SK-N-SH (cell line): ENCODE measurements at regions not wholly inside any gene's neighbourhood (a gene's known extent, or its start where the extent isn't known, plus 50 kb on each side); places are given as distances from the start of the nearest gene placed in this dataset.

Experiments
- CTCF ChIA-PET: fragments of 300-600, 350-600 bp; formaldehyde crosslinking; extraction: SDS; loops from one replicate; lab custom pipeline; 2021; lab: Yijun Ruan, JAX
- POLR2A ChIA-PET: fragments of 350-600 bp; sonication (Branson Sonifier 250); formaldehyde crosslinking; extraction: SDS; loops from one replicate; lab custom pipeline; 2020; ENCODE audit warnings: antibody characterized with exemption, inconsistent platforms; lab: Yijun Ruan, JAX
- DNase-seq: peaks from one replicate; pipeline ENCODE4 v3.0.0; 2012
- H2AFZ ChIP-seq: fragments of 200-600 bp; sonication (generic); 2 replicates; pipeline ENCODE4 v1.8.1; 2016; ENCODE audit warnings: antibody characterized with exemption, mild to moderate bottlenecking, low read depth
- H3F3A ChIP-seq: fragments of 200-600 bp; sonication (generic); replicated peaks from 2 replicates; pipeline ENCODE3; 2016; ENCODE audit warnings: antibody characterized with exemption, mild to moderate bottlenecking; ENCODE audit not compliant: insufficient read depth
- H3K27ac ChIP-seq, 2 experiments: fragments of 200-500 bp in 1 of 2; fragments of 200-600 bp in 1 of 2; sonication (Bioruptor generic) in 1 of 2; sonication (generic), shearing (Covaris generic) in 1 of 2; 2 replicates each; pipeline versions ENCODE4 v1.5.1 to v1.6.1; 2014 to 2016; ENCODE audit warnings: low read depth in 2 of 2, inconsistent platforms in 1 of 2, low read length in 1 of 2, mild to moderate bottlenecking in 1 of 2, mixed read lengths in 1 of 2
- H3K27me3 ChIP-seq: fragments of 200-600 bp; sonication (generic), shearing (Covaris generic); 2 replicates; pipeline ENCODE4 v1.6.1; 2016; ENCODE audit warnings: mixed run types; ENCODE audit not compliant: insufficient read depth
- H3K36me3 ChIP-seq, 2 experiments: fragments of 200-500 bp in 1 of 2; fragments of 200-600 bp in 1 of 2; sonication (Bioruptor generic) in 1 of 2; sonication (generic) in 1 of 2; replicated peaks in 1 of 2; 2 replicates each; pipeline versions ENCODE3 to v1.5.1; 2014 to 2016; ENCODE audit warnings: low read length in 1 of 2, mild to moderate bottlenecking in 1 of 2; ENCODE audit not compliant: insufficient read depth in 2 of 2, control insufficient read depth in 1 of 2
- H3K4me1 ChIP-seq, 2 experiments: fragments of 200-500 bp in 1 of 2; fragments of 200-600 bp in 1 of 2; sonication (Bioruptor generic) in 1 of 2; sonication (generic), shearing (Covaris generic) in 1 of 2; 2 replicates each; pipeline versions ENCODE4 v1.5.1 to v1.6.1; 2014 to 2016; ENCODE audit warnings: low read depth in 1 of 2, low read length in 1 of 2, mixed run types in 1 of 2; ENCODE audit not compliant: insufficient read depth in 2 of 2, control insufficient read depth in 1 of 2
- H3K4me2 ChIP-seq: fragments of 200-600 bp; sonication (generic), shearing (Covaris generic); 2 replicates; pipeline ENCODE4 v1.6.1; 2017; ENCODE audit warnings: mixed run types
- H3K4me3 ChIP-seq, 2 experiments: fragments of 200-500 bp in 1 of 2; fragments of 200-600 bp in 1 of 2; sonication (Bioruptor generic) in 1 of 2; sonication (generic), shearing (Covaris generic) in 1 of 2; 2 replicates each; pipeline versions ENCODE4 v1.5.1 to v1.8.1; 2014 to 2016; ENCODE audit warnings: low read depth in 2 of 2, inconsistent platforms in 1 of 2, low read length in 1 of 2, mild to moderate bottlenecking in 1 of 2, mixed read lengths in 1 of 2, moderate library complexity in 1 of 2
- H3K79me2 ChIP-seq: fragments of 200-600 bp; sonication (generic); 2 replicates; pipeline ENCODE4 v1.8.1; 2017; ENCODE audit warnings: mild to moderate bottlenecking; ENCODE audit not compliant: insufficient read depth
- H3K9ac ChIP-seq: fragments of 200-600 bp; sonication (generic); 2 replicates; pipeline ENCODE4 v1.6.1; 2017; ENCODE audit warnings: mixed run types
- H3K9me2 ChIP-seq: fragments of 200-600 bp; sonication (generic); 2 replicates; pipeline ENCODE4 v1.6.1; 2017; ENCODE audit warnings: mixed run types
- H3K9me3 ChIP-seq: fragments of 200-600 bp; sonication (generic); 2 replicates; pipeline ENCODE4 v1.6.1; 2017; ENCODE audit warnings: mixed run types, mild to moderate bottlenecking, moderate library complexity
- H4K20me1 ChIP-seq: fragments of 200-600 bp; sonication (generic); 2 replicates; pipeline ENCODE4 v1.6.1; 2017; ENCODE audit warnings: mild to moderate bottlenecking, mixed run types; ENCODE audit not compliant: insufficient read depth
- CHD2 ChIP-seq: fragments of 150-350 bp; IDR thresholded peaks from 2 replicates; pipeline ENCODE4 v1.6.1; 2018; ENCODE audit warnings: low read length; ENCODE audit not compliant: partially characterized antibody
- ELF1 ChIP-seq: IDR thresholded peaks from 2 replicates; pipeline ENCODE4 v1.4.0; 2012
- EP300 ChIP-seq, 2 experiments: IDR thresholded peaks; 2 replicates each; pipeline versions ENCODE4 v1.4.0 to v1.6.1; 2012; ENCODE audit warnings: borderline replicate concordance in 1 of 2, low read depth in 1 of 2, low read length in 1 of 2
- EZH2phosphoT487 ChIP-seq: fragments of 200-600 bp; sonication (generic); IDR thresholded peaks from 2 replicates; pipeline ENCODE4 v1.6.1; 2017; ENCODE audit warnings: low read depth, mixed run types, mild to moderate bottlenecking, antibody characterized with exemption, moderate library complexity, borderline replicate concordance
- FOSL2 ChIP-seq: IDR thresholded peaks from 2 replicates; pipeline ENCODE4 v1.4.0; 2012; ENCODE audit warnings: low read depth, mild to moderate bottlenecking, moderate library complexity, borderline replicate concordance
- GABPA ChIP-seq: IDR thresholded peaks from 2 replicates; pipeline ENCODE4 v1.4.0; 2012; ENCODE audit warnings: low read depth, mild to moderate bottlenecking
- GATA2 ChIP-seq: sonication (generic); formaldehyde crosslinking; IDR thresholded peaks from 2 replicates; pipeline ENCODE4 v1.5.0; 2020; ENCODE audit warnings: mild to moderate bottlenecking, missing genetic modification reagents
- JUND ChIP-seq: IDR thresholded peaks from 2 replicates; pipeline ENCODE4 v1.4.0; 2012
- MXI1 ChIP-seq: IDR thresholded peaks from 2 replicates; pipeline ENCODE4 v1.6.1; 2012; ENCODE audit warnings: mild to moderate bottlenecking, low read depth, low read length, improper control_type of control experiment
- NFIC ChIP-seq: IDR thresholded peaks from 2 replicates; pipeline ENCODE4 v1.4.0; 2012; ENCODE audit warnings: borderline replicate concordance
- PBX3 ChIP-seq: IDR thresholded peaks from 2 replicates; pipeline ENCODE4; 2012
- POLR2AphosphoS5 ChIP-seq: IDR thresholded peaks from 2 replicates; pipeline ENCODE4 v1.6.1; 2012; ENCODE audit warnings: low read depth, low read length
- RAD21 ChIP-seq: IDR thresholded peaks from 2 replicates; pipeline ENCODE4 v1.6.1; 2012; ENCODE audit warnings: mild to moderate bottlenecking, low read length
- RCOR1 ChIP-seq: fragments of 150-350 bp; IDR thresholded peaks from 2 replicates; pipeline ENCODE4 v1.6.1; 2017; ENCODE audit warnings: antibody characterized with exemption, low read length
- REST ChIP-seq: IDR thresholded peaks from 2 replicates; pipeline ENCODE4 v1.6.1; 2012; ENCODE audit warnings: mild to moderate bottlenecking, low read depth, low read length, moderate library complexity
- RFX5 ChIP-seq: IDR thresholded peaks from 2 replicates; pipeline ENCODE4 v1.6.1; 2012; ENCODE audit warnings: mild to moderate bottlenecking, improper control_type of control experiment, low read length
- RXRA ChIP-seq: IDR thresholded peaks from 2 replicates; pipeline ENCODE4 v1.4.0; 2012; ENCODE audit warnings: low read depth, mild to moderate bottlenecking, borderline replicate concordance
- TAF1 ChIP-seq: IDR thresholded peaks from 2 replicates; pipeline ENCODE4 v1.6.1; 2012; ENCODE audit warnings: low read depth, mild to moderate bottlenecking, low read length, moderate library complexity, borderline replicate concordance
- USF1 ChIP-seq: IDR thresholded peaks from 2 replicates; pipeline ENCODE4 v1.4.0; 2012; ENCODE audit warnings: low read depth, borderline replicate concordance
- WGBS: methylation state at CpG from one replicate; pipeline ENCODE4 v1.1.6; 2017; ENCODE audit warnings: low lambda C conversion rate; 5-methylcytosine and 5-hydroxymethylcytosine counted together

- H3K4me2 ChIP-seq = no peak overlapping the region
- no peak overlapping the region for H2AFZ ChIP-seq
- H3K36me3 ChIP-seq = no peaks in the 10 kb centered on the region
- no peaks in the 10 kb centered on the region for H3K27me3 ChIP-seq
- no peak overlapping the region for H3K9ac ChIP-seq
- no peak overlapping the region for H3K4me3 ChIP-seq
- H3K4me1 ChIP-seq = no peaks in the 10 kb centered on the region
- TF ChIP-seq TAF1 = no peak
- TF ChIP-seq POLR2AphosphoS5 = no peak
- no peak for TF ChIP-seq CHD2
- TF ChIP-seq USF1 = no peak
- TF ChIP-seq PBX3 = no peak
- TF ChIP-seq NFIC = no peak
- TF ChIP-seq RAD21 = no peak
- TF ChIP-seq RCOR1 = no peak
- TF ChIP-seq RXRA = no peak
- no peak for TF ChIP-seq ELF1
- TF ChIP-seq EZH2phosphoT487 = no peak
- TF ChIP-seq RFX5 = no peak
- H4K20me1 ChIP-seq = no peaks in the 10 kb centered on the region
- H3K9me3 ChIP-seq = no peaks in the 10 kb centered on the region
- WGBS = 42% methylated on average over 6 of the region's 6 CpGs
- no peaks in the 10 kb centered on the region for H3K9me2 ChIP-seq
- ChIA-PET POLR2A (no interaction called here), CTCF (no interaction called here)
- H3K79me2 ChIP-seq = no peaks in the 10 kb centered on the region
- no peak overlapping the region for H3K27ac ChIP-seq
- DNase-seq = no peak
- H3F3A ChIP-seq = no peaks in the 10 kb centered on the region
Measured at GRCh38 chr4:180726611-180727010, 1516.6 kb upstream of the TENM3 start.

- DNase-seq = no peak
- H3K4me2 ChIP-seq = no peak overlapping the region
- 34% methylated on average over 3 of the region's 3 CpGs for WGBS
- no peaks in the 10 kb centered on the region for H3K9me3 ChIP-seq
- H3K4me1 ChIP-seq = no peaks in the 10 kb centered on the region
- no peak overlapping the region for H3K27ac ChIP-seq
- no peak overlapping the region for H3K4me3 ChIP-seq
- no peak overlapping the region for H3K9ac ChIP-seq
- no peaks in the 10 kb centered on the region for H4K20me1 ChIP-seq
- H3K9me2 ChIP-seq = no peaks in the 10 kb centered on the region
- ChIA-PET CTCF (no interaction called here), POLR2A (no interaction called here)
- no peaks in the 10 kb centered on the region for H3K36me3 ChIP-seq
- H2AFZ ChIP-seq = no peak overlapping the region
- no peaks in the 10 kb centered on the region for H3K79me2 ChIP-seq
- no peaks in the 10 kb centered on the region for H3F3A ChIP-seq
- no peaks in the 10 kb centered on the region for H3K27me3 ChIP-seq
- TF ChIP-seq GABPA = no peak
- no peak for TF ChIP-seq MXI1
- no peak for TF ChIP-seq REST
- no peak for TF ChIP-seq JUND
- TF ChIP-seq FOSL2 = no peak
- no peak for TF ChIP-seq EP300 (IDR thresholded peaks at IDR 0.05; ENCODE audit: borderline replicate concordance in 1 of 2, low read depth in 1 of 2, low read length in 1 of 2)
- TF ChIP-seq GATA2 = no peak
- TF ChIP-seq RCOR1 = no peak
- no peak for TF ChIP-seq NFIC
- TF ChIP-seq, all 33 proteins: peak for 0
Measured at GRCh38 chr4:180727478-180727877, 1515.7 kb upstream of the TENM3 start.
